HG03469 (cell line): ENCODE measurements at regions not wholly inside any gene's neighbourhood (a gene's known extent, or its start where the extent isn't known, plus 50 kb on each side); places are given as distances from the start of the nearest gene placed in this dataset.

Experiments
- ATAC-seq: cut with Tn5 transposase; IDR thresholded peaks from one replicate; pipeline ENCODE4 v1.9.1; 2021; ENCODE audit warnings: mild to moderate bottlenecking, moderate library complexity, moderate number of reproducible peaks; ENCODE audit not compliant: unreplicated experiment

- no peak for ATAC-seq
These were observed 213.0 kb downstream of the HS3ST3B1 start for GRCh38 chr17:14513835-14514234.

GRCh38 chr17:14510136-14510535 is 209.3 kb downstream of the HS3ST3B1 start:
- no peak for ATAC-seq

- ATAC-seq: no peak
These were observed 207.3 kb downstream of the HS3ST3B1 start for GRCh38 chr17:14508156-14508555.

- ATAC-seq: no peak
These were observed 205.5 kb downstream of the HS3ST3B1 start for GRCh38 chr17:14506364-14506763.

GRCh38 chr17:14505606-14506005 is 204.7 kb downstream of the HS3ST3B1 start:
- ATAC-seq: no peak

GRCh38 chr17:14499976-14500375 is 199.1 kb downstream of the HS3ST3B1 start:
- no peak for ATAC-seq

- ATAC-seq: no peak
These were observed 197.9 kb downstream of the HS3ST3B1 start for GRCh38 chr17:14498812-14499211.

GRCh38 chr17:14494161-14494560 is 193.3 kb downstream of the HS3ST3B1 start:
- ATAC-seq: no peak

- ATAC-seq: no peak
These were observed 189.1 kb downstream of the HS3ST3B1 start for GRCh38 chr17:14489986-14490385.

- ATAC-seq: no peak
These were observed 188.2 kb downstream of the HS3ST3B1 start for GRCh38 chr17:14488958-14489550.

- ATAC-seq: no peak
These were observed 186.2 kb downstream of the HS3ST3B1 start for GRCh38 chr17:14487068-14487467.

- no peak for ATAC-seq
These were observed 181.8 kb downstream of the HS3ST3B1 start for GRCh38 chr17:14482715-14483114.

- ATAC-seq: no peak
These were observed 180.8 kb downstream of the HS3ST3B1 start for GRCh38 chr17:14481664-14482063.

- ATAC-seq: no peak
These were observed 173.7 kb downstream of the HS3ST3B1 start for GRCh38 chr17:14474591-14474990.

- no peak for ATAC-seq
These were observed 170.2 kb downstream of the HS3ST3B1 start for GRCh38 chr17:14471052-14471451.

- ATAC-seq: no peak
These were observed 169.5 kb downstream of the HS3ST3B1 start for GRCh38 chr17:14470417-14470816.

GRCh38 chr17:14469971-14470370 is 169.1 kb downstream of the HS3ST3B1 start:
- ATAC-seq: no peak

- ATAC-seq: no peak
These were observed 168.0 kb downstream of the HS3ST3B1 start for GRCh38 chr17:14468858-14469257.

GRCh38 chr17:14461227-14461548 is 160.3 kb downstream of the HS3ST3B1 start:
- ATAC-seq: no peak

GRCh38 chr17:14460516-14461226 is 159.8 kb downstream of the HS3ST3B1 start:
- ATAC-seq: no peak

- ATAC-seq: no peak
These were observed 159.1 kb downstream of the HS3ST3B1 start for GRCh38 chr17:14459955-14460354.

GRCh38 chr17:14458724-14459123 is 157.8 kb downstream of the HS3ST3B1 start:
- no peak for ATAC-seq

- ATAC-seq: no peak
These were observed 153.9 kb downstream of the HS3ST3B1 start for GRCh38 chr17:14454746-14455145.
